Panc1 (cell line): ENCODE measurements at regions not wholly inside any gene's neighbourhood (a gene's known extent, or its start where the extent isn't known, plus 50 kb on each side); places are given as distances from the start of the nearest gene placed in this dataset.

Experiments used
- POLR2AphosphoS5 ChIP-seq: IDR thresholded peaks from 2 replicates; pipeline ENCODE4 v1.6.1; 2012; ENCODE audit warnings: mild to moderate bottlenecking, low read depth, low read length, moderate library complexity
- TF ChIP-seq, protein P1 (sequence below), 2 experiments: IDR thresholded peaks; 2 replicates each; pipeline ENCODE4 v1.6.1; 2011 to 2012; ENCODE audit warnings: low read depth in 2 of 2, control low read depth in 1 of 2, low read length in 1 of 2, mild to moderate bottlenecking in 1 of 2, moderate library complexity in 1 of 2; ENCODE audit not compliant: insufficient read depth in 1 of 2
- TF ChIP-seq, protein P2 (sequence below): fragments of 450-650 bp; IDR thresholded peaks from 2 replicates; pipeline ENCODE4 v1.5.1; 2017; ENCODE audit warnings: mild to moderate bottlenecking

GRCh38 chr16:8126313-8126712, 464.0 kb downstream of the TMEM114 start:
- no peak for TF ChIP-seq POLR2AphosphoS5
- TF ChIP-seq, protein P1, sequence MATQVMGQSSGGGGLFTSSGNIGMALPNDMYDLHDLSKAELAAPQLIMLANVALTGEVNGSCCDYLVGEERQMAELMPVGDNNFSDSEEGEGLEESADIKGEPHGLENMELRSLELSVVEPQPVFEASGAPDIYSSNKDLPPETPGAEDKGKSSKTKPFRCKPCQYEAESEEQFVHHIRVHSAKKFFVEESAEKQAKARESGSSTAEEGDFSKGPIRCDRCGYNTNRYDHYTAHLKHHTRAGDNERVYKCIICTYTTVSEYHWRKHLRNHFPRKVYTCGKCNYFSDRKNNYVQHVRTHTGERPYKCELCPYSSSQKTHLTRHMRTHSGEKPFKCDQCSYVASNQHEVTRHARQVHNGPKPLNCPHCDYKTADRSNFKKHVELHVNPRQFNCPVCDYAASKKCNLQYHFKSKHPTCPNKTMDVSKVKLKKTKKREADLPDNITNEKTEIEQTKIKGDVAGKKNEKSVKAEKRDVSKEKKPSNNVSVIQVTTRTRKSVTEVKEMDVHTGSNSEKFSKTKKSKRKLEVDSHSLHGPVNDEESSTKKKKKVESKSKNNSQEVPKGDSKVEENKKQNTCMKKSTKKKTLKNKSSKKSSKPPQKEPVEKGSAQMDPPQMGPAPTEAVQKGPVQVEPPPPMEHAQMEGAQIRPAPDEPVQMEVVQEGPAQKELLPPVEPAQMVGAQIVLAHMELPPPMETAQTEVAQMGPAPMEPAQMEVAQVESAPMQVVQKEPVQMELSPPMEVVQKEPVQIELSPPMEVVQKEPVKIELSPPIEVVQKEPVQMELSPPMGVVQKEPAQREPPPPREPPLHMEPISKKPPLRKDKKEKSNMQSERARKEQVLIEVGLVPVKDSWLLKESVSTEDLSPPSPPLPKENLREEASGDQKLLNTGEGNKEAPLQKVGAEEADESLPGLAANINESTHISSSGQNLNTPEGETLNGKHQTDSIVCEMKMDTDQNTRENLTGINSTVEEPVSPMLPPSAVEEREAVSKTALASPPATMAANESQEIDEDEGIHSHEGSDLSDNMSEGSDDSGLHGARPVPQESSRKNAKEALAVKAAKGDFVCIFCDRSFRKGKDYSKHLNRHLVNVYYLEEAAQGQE (IDR thresholded peaks at IDR 0.05; ENCODE audit: insufficient read depth in 1 of 2, low read depth in 2 of 2, low read length in 1 of 2) = no peak
- TF ChIP-seq, protein P2, sequence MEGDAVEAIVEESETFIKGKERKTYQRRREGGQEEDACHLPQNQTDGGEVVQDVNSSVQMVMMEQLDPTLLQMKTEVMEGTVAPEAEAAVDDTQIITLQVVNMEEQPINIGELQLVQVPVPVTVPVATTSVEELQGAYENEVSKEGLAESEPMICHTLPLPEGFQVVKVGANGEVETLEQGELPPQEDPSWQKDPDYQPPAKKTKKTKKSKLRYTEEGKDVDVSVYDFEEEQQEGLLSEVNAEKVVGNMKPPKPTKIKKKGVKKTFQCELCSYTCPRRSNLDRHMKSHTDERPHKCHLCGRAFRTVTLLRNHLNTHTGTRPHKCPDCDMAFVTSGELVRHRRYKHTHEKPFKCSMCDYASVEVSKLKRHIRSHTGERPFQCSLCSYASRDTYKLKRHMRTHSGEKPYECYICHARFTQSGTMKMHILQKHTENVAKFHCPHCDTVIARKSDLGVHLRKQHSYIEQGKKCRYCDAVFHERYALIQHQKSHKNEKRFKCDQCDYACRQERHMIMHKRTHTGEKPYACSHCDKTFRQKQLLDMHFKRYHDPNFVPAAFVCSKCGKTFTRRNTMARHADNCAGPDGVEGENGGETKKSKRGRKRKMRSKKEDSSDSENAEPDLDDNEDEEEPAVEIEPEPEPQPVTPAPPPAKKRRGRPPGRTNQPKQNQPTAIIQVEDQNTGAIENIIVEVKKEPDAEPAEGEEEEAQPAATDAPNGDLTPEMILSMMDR = no peak
